IMR-90 (cell line): ENCODE measurements at regions not wholly inside any gene's neighbourhood (a gene's known extent, or its start where the extent isn't known, plus 50 kb on each side); places are given as distances from the start of the nearest gene placed in this dataset.

Experiments used
- ATAC-seq: fragments of 200-7000 bp; cut with Tn5 transposase; 2 replicates; pipeline ENCODE4 v1.9.1; 2020; ENCODE audit warnings: low read depth, mild to moderate bottlenecking, moderate library complexity
- BruUV-seq: library from RNA; stranded (reverse); fragments of 400-500 nt; replicated peaks from 2 replicates; lab custom pipeline; 2021; lab: Mats Ljungman, UMichigan
- CTCF ChIA-PET: fragments of 300-600 bp; formaldehyde crosslinking; extraction: SDS; loops from one replicate; lab custom pipeline; 2021; ENCODE audit warnings: antibody characterized with exemption; lab: Yijun Ruan, JAX
- POLR2A ChIA-PET: fragments of 300-600 bp; sonication (Branson Sonifier 250); formaldehyde crosslinking; loops from one replicate; lab custom pipeline; 2022; ENCODE audit warnings: antibody characterized with exemption; ENCODE audit not compliant: unreplicated experiment; lab: Charles Lee
- DNase-seq: peaks from one replicate; pipeline ENCODE4 v3.0.0; 2013
- H2AFZ ChIP-seq: replicated peaks from 2 replicates; pipeline ENCODE3; 2013; ENCODE audit warnings: low read length, mild to moderate bottlenecking; ENCODE audit not compliant: poor library complexity
- H2AK5ac ChIP-seq: 2 replicates; pipeline ENCODE4 v1.6.1; 2013; ENCODE audit warnings: low read depth, low read length, inconsistent platforms
- H2AK9ac ChIP-seq: replicated peaks from 2 replicates; pipeline ENCODE3; 2013; ENCODE audit warnings: mild to moderate bottlenecking, low read depth, low read length, moderate library complexity; ENCODE audit not compliant: poor library complexity
- H2BK120ac ChIP-seq: 2 replicates; pipeline ENCODE4 v1.6.1; 2013; ENCODE audit warnings: low read depth, low read length, inconsistent platforms
- H2BK15ac ChIP-seq: 3 replicates; pipeline ENCODE4 v1.6.1; 2013; ENCODE audit warnings: low read depth, low read length, inconsistent platforms
- H2BK20ac ChIP-seq: 2 replicates; pipeline ENCODE4 v1.6.1; 2013; ENCODE audit warnings: low read depth, mild to moderate bottlenecking, inconsistent platforms, low read length, moderate library complexity
- H2BK5ac ChIP-seq: 2 replicates; pipeline ENCODE4 v1.6.1; 2013; ENCODE audit warnings: mild to moderate bottlenecking, low read depth, low read length, inconsistent platforms; ENCODE audit not compliant: poor library complexity, severe bottlenecking
- H3K14ac ChIP-seq: replicated peaks from 2 replicates; pipeline ENCODE4 v1.6.1; 2013; ENCODE audit warnings: low read depth, low read length, inconsistent platforms
- H3K18ac ChIP-seq: 2 replicates; pipeline ENCODE4 v1.6.1; 2013; ENCODE audit warnings: low read depth, low read length, control low read depth
- H3K23ac ChIP-seq: 2 replicates; pipeline ENCODE4 v1.6.1; 2013; ENCODE audit warnings: low read depth, low read length, inconsistent platforms
- H3K27ac ChIP-seq: 2 replicates; pipeline ENCODE4 v1.5.1; 2013; ENCODE audit warnings: mild to moderate bottlenecking, control low read depth, low read length; ENCODE audit not compliant: insufficient read depth
- H3K27me3 ChIP-seq: 2 replicates; pipeline ENCODE4 v1.6.1; 2013; ENCODE audit warnings: low read length; ENCODE audit not compliant: control insufficient read depth, insufficient read depth
- H3K36me3 ChIP-seq: 2 replicates; pipeline ENCODE4 v1.6.1; 2013; ENCODE audit warnings: low read length, mixed read lengths; ENCODE audit not compliant: control insufficient read depth, insufficient read depth
- H3K4ac ChIP-seq: 2 replicates; pipeline ENCODE4 v1.6.1; 2013; ENCODE audit warnings: low read depth, low read length, inconsistent platforms
- H3K4me1 ChIP-seq: 2 replicates; pipeline ENCODE4 v1.6.1; 2013; ENCODE audit warnings: low read length, mixed read lengths; ENCODE audit not compliant: control insufficient read depth, insufficient read depth
- H3K4me2 ChIP-seq: 2 replicates; pipeline ENCODE4 v1.6.1; 2013; ENCODE audit warnings: low read depth, mild to moderate bottlenecking, control low read depth, low read length, moderate library complexity
- H3K4me3 ChIP-seq: 2 replicates; pipeline ENCODE4 v1.5.1; 2013; ENCODE audit warnings: low read depth, mild to moderate bottlenecking, control low read depth, low read length, moderate library complexity; ENCODE audit not compliant: insufficient read depth
- H3K56ac ChIP-seq: 2 replicates; pipeline ENCODE4 v1.6.1; 2013; ENCODE audit warnings: low read length, inconsistent platforms; ENCODE audit not compliant: insufficient read depth; ENCODE audit errors: extremely low read depth
- H3K79me1 ChIP-seq, 2 experiments: 2 replicates each; pipeline ENCODE4 v1.6.1; 2013; ENCODE audit warnings: low read length in 2 of 2, inconsistent platforms in 1 of 2, low read depth in 1 of 2
- H3K9ac ChIP-seq: 2 replicates; pipeline ENCODE4 v1.6.1; 2013; ENCODE audit warnings: low read depth, low read length, control low read depth
- H3K9me1 ChIP-seq: 2 replicates; pipeline ENCODE4 v1.6.1; 2013; ENCODE audit warnings: low read length, inconsistent platforms; ENCODE audit not compliant: insufficient read depth
- H3K9me3 ChIP-seq: 2 replicates; pipeline ENCODE4 v1.6.1; 2013; ENCODE audit warnings: low read length; ENCODE audit not compliant: control insufficient read depth, insufficient read depth
- H4K20me1 ChIP-seq: 2 replicates; pipeline ENCODE4 v1.6.1; 2013; ENCODE audit warnings: low read length, inconsistent platforms; ENCODE audit not compliant: insufficient read depth
- H4K5ac ChIP-seq: 2 replicates; pipeline ENCODE4 v1.6.1; 2013; ENCODE audit warnings: mild to moderate bottlenecking, low read depth, low read length, control low read depth
- H4K8ac ChIP-seq, 2 experiments: 2 replicates each; pipeline ENCODE4 v1.6.1; 2013; ENCODE audit warnings: low read depth in 2 of 2, low read length in 2 of 2, control low read depth in 1 of 2, inconsistent platforms in 1 of 2
- H4K91ac ChIP-seq: 2 replicates; pipeline ENCODE4 v1.6.1; 2013; ENCODE audit warnings: low read depth, low read length, inconsistent platforms; ENCODE audit not compliant: insufficient read depth
- CHD1 ChIP-seq: IDR thresholded peaks from 2 replicates; pipeline ENCODE4 v1.6.1; 2012; ENCODE audit warnings: low read depth, low read length, improper control_type of control experiment
- ELK1 ChIP-seq: fragments of 150-350 bp; IDR thresholded peaks from 2 replicates; pipeline ENCODE4 v1.6.1; 2016; ENCODE audit warnings: low read depth, mild to moderate bottlenecking, low read length, moderate library complexity, borderline replicate concordance
- MAZ ChIP-seq: IDR thresholded peaks from 2 replicates; pipeline ENCODE4 v1.6.1; 2012; ENCODE audit warnings: low read depth, mild to moderate bottlenecking, low read length, improper control_type of control experiment, moderate library complexity, borderline replicate concordance
- RAD21 ChIP-seq: IDR thresholded peaks from 2 replicates; pipeline ENCODE4 v1.6.1; 2012; ENCODE audit warnings: low read length, improper control_type of control experiment
- RCOR1 ChIP-seq: IDR thresholded peaks from 2 replicates; pipeline ENCODE4 v1.6.1; 2012; ENCODE audit warnings: mild to moderate bottlenecking, low read length, improper control_type of control experiment; ENCODE audit not compliant: insufficient replicate concordance
- SMC3 ChIP-seq: fragments of 150-350 bp; IDR thresholded peaks from 2 replicates; pipeline ENCODE4 v1.6.1; 2016; ENCODE audit warnings: low read depth, mild to moderate bottlenecking, antibody characterized with exemption, low read length, moderate library complexity
- WGBS, 2 experiments: methylation state at CpG; one replicate each; pipeline versions ENCODE4 v1.1.5 to v1.1.7; 2013; ENCODE audit warnings: missing lambda C conversion rate in 2 of 2; ENCODE audit not compliant: insufficient read length in 1 of 2; ENCODE audit errors: extremely low coverage in 2 of 2; 5-methylcytosine and 5-hydroxymethylcytosine counted together
- dilution Hi-C: fragments of 300-500 bp; cut with HindIII; formaldehyde crosslinking; loops from one replicate; pipeline ENCODE4 v1.14.3; 2018; ENCODE audit warnings: low sequenced_read_pairs; ENCODE audit not compliant: unreplicated experiment
- in situ Hi-C: fragments of 300-500 bp; cut with MboI; formaldehyde crosslinking; loops from 3 replicates; pipeline ENCODE4 v1.14.3; 2019; ENCODE audit warnings: low sequenced_read_pairs, inconsistent platforms, mixed read lengths
- intact Hi-C: fragments of 100-400 bp; cut with micrococcal nuclease; formaldehyde crosslinking; loops from 2 replicates; pipeline ENCODE4 v1.10.0; 2022

GRCh38 chr2:212864186-212864585 lies 287.2 kb downstream of the IKZF2 start:
- Histone ChIP-seq H3K27me3 (no peaks in the 10 kb centered on the region), H3K9me1 (no peaks in the 10 kb centered on the region), H3K9me3 (peaks cover 10% of the 10 kb centered on the region), H2AFZ (no peak overlapping the region), H3K23ac (no peak overlapping the region), H3K4me2 (no peak overlapping the region), H3K14ac (no peak overlapping the region), H4K8ac (no peak overlapping the region), H3K4me1 (no peaks in the 10 kb centered on the region), H2AK5ac (no peak overlapping the region), H2BK20ac (no peak overlapping the region), H4K5ac (no peak overlapping the region), H4K20me1 (no peaks in the 10 kb centered on the region), H3K36me3 (no peaks in the 10 kb centered on the region), H3K9ac (no peak overlapping the region), H2BK120ac (no peak overlapping the region), H3K4ac (no peak overlapping the region), H3K79me1 (no peaks in the 10 kb centered on the region), H3K56ac (no peak overlapping the region), H2BK5ac (no peak overlapping the region), H4K91ac (no peak overlapping the region), H3K27ac (no peak overlapping the region), H3K4me3 (no peak overlapping the region), H3K18ac (no peak overlapping the region), H2BK15ac (no peak overlapping the region), H2AK9ac (no peak overlapping the region)
- dilution Hi-C loops: no loop called here
- POLR2A ChIA-PET: no interaction called here
- intact Hi-C loops: loop anchor here (5.0 kb wide), 1 partner anchor 288 kb away; the partner anchor contains the start of gene IKZF2
- BruUV-seq: no TSS peak
- CTCF ChIA-PET: interaction anchor here (0.5 to 0.8 kb wide), 2 partner anchors 13 to 1117 kb away, joined by 3 read pairs; no protein-coding TSS in a partner anchor
- in situ Hi-C loops: no loop called here
- TF ChIP-seq MAZ (no peak), RCOR1 (no peak), ELK1 (no peak), CHD1 (no peak), SMC3 (no peak), RAD21 (no peak)
- WGBS, 2 experiments: no CpG with 5 or more reads among the region's 2 CpGs
- ATAC-seq (no peak), DNase-seq (no peak)
